ENCODE measurements at regions not wholly inside any gene's neighbourhood (a gene's known extent, or its start where the extent isn't known, plus 50 kb on each side); places are given as distances from the start of the nearest gene placed in this dataset.

DNA sequence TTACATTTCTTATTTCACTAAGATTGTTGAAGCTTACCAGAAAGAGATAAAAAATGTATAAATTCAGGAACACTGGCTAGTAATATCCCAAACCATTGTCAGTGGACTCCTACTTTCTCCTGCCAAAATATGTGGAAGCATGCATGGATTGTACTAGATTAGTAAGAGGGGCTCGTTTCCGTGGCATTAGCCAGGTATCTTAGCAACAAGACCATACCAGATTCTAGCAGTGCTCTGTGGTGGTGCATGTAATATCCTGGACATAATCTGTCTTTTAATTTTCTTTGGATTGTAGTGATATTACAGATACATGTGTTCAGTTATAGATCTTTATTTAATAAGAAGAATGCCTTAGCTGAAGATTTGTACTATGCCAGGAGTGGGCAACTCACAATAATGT lies 371.9 kb upstream of the PITX2 start (continued):
- TF ChIP-seq, protein P1, sequence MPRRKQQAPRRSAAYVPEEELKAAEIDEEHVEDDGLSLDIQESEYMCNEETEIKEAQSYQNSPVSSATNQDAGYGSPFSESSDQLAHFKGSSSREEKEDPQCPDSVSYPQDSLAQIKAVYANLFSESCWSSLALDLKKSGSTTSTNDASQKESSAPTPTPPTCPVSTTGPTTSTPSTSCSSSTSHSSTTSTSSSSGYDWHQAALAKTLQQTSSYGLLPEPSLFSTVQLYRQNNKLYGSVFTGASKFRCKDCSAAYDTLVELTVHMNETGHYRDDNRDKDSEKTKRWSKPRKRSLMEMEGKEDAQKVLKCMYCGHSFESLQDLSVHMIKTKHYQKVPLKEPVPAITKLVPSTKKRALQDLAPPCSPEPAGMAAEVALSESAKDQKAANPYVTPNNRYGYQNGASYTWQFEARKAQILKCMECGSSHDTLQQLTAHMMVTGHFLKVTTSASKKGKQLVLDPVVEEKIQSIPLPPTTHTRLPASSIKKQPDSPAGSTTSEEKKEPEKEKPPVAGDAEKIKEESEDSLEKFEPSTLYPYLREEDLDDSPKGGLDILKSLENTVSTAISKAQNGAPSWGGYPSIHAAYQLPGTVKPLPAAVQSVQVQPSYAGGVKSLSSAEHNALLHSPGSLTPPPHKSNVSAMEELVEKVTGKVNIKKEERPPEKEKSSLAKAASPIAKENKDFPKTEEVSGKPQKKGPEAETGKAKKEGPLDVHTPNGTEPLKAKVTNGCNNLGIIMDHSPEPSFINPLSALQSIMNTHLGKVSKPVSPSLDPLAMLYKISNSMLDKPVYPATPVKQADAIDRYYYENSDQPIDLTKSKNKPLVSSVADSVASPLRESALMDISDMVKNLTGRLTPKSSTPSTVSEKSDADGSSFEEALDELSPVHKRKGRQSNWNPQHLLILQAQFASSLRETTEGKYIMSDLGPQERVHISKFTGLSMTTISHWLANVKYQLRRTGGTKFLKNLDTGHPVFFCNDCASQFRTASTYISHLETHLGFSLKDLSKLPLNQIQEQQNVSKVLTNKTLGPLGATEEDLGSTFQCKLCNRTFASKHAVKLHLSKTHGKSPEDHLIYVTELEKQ (CRISPR knock-in tag; IDR thresholded peaks at IDR 0.05) = no peak
- no peak for TF ChIP-seq ZNF143 (CRISPR knock-in tag; IDR thresholded peaks at IDR 0.05)

DNA sequence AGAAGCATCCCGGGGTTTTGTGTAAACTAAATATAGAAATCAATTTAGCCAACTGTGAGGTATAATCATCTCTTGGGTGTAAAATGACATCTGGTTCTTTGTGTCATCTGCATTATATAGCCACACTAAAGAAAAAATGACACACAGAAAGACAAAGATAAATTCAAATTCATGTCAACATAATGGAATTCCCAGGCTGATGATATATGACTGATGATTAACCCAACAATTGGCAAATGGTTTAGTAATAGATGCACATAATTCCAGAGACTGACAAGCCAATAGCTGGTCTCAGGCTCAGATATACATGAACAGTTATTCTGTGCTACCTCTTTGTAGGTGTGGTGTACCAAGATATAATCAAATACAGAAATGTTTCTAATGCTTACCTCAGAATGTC lies 375.4 kb upstream of the PITX2 start:
- intact Hi-C loops (cut with micrococcal nuclease) = no loop called here
- no TSS peak for BruUV-seq (replicated peaks)
- Histone ChIP-seq H2AFZ (ENCODE audit: low read depth, low read length) (no peak overlapping the region), H3K27me3 (ENCODE audit: control insufficient read depth in 2 of 2, insufficient read depth in 2 of 2, low read length in 2 of 2) (no peaks in the 10 kb centered on the region), H3K9ac (ENCODE audit: insufficient read depth in 1 of 2, low read depth in 2 of 2, low read length in 2 of 2) (no peak overlapping the region), H3K4me2 (ENCODE audit: insufficient read depth, low read length) (no peak overlapping the region), H3K27ac (ENCODE audit: extremely low read depth, low read depth, low read length) (no peak overlapping the region), H3K9me3 (replicated peaks; ENCODE audit: control insufficient read depth, insufficient read depth, low read depth, low read length) (0 out of 2 replicates have a peak, but pooled peaks cover 1% of the 10 kb centered on the region), H3K4me3 (no peak overlapping the region), H3K4me1 (replicated peaks in 1 of 2; ENCODE audit: control insufficient read depth in 2 of 2, insufficient read depth in 2 of 2, low read length in 2 of 2) (no peaks in the 10 kb centered on the region), H4K20me1 (replicated peaks; ENCODE audit: control insufficient read depth, insufficient read depth, low read length) (no peaks in the 10 kb centered on the region), H3K9me1 (ENCODE audit: control insufficient read depth, insufficient read depth, low read length) (no peaks in the 10 kb centered on the region), H3K79me2 (ENCODE audit: control insufficient read depth, insufficient read depth, low read length) (no peaks in the 10 kb centered on the region), H3K36me3 (ENCODE audit: control insufficient read depth, insufficient read depth, low read length) (no peaks in the 10 kb centered on the region)
- FAIRE-seq (no peak), DNase-seq (ENCODE audit: extremely low read depth in 1 of 4, low spot score in 3 of 4) (no peak), ATAC-seq (no peak)
- WGBS (ENCODE audit: insufficient coverage, low coverage, missing lambda C conversion rate) = 0% methylated on average over 1 of the region's 1 CpG
- in situ Hi-C loops (cut with MboI) = no loop called here
- ChIA-PET POLR2A (no interaction called here), CTCF (ENCODE audit: low intra/inter-chr PET ratio) (no interaction called here)
- TF ChIP-seq ZNF3 (CRISPR knock-in tag; IDR thresholded peaks at IDR 0.05) = no peak
- no peak for TF ChIP-seq TAF15 (IDR thresholded peaks at IDR 0.05; ENCODE audit: low read depth, low read length)
- no peak for TF ChIP-seq KLF6 (CRISPR knock-in tag; IDR thresholded peaks at IDR 0.05; ENCODE audit: borderline replicate concordance)
- TF ChIP-seq ZNF224 (CRISPR knock-in tag; IDR thresholded peaks at IDR 0.05) = no peak
- no peak for TF ChIP-seq ZEB2 (IDR thresholded peaks at IDR 0.05)
- TF ChIP-seq NFIC (IDR thresholded peaks at IDR 0.05) = no peak
- no peak for TF ChIP-seq ZNF57 (CRISPR knock-in tag; IDR thresholded peaks at IDR 0.05)
- TF ChIP-seq, protein P2, sequence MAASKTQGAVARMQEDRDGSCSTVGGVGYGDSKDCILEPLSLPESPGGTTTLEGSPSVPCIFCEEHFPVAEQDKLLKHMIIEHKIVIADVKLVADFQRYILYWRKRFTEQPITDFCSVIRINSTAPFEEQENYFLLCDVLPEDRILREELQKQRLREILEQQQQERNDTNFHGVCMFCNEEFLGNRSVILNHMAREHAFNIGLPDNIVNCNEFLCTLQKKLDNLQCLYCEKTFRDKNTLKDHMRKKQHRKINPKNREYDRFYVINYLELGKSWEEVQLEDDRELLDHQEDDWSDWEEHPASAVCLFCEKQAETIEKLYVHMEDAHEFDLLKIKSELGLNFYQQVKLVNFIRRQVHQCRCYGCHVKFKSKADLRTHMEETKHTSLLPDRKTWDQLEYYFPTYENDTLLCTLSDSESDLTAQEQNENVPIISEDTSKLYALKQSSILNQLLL (CRISPR knock-in tag; IDR thresholded peaks at IDR 0.05; ENCODE audit: borderline replicate concordance) = no peak
- no peak for TF ChIP-seq ADNP (tag; IDR thresholded peaks at IDR 0.05)
- TF ChIP-seq HDAC6 (IDR thresholded peaks at IDR 0.05; ENCODE audit: low read depth, low read length) = no peak
- no peak for TF ChIP-seq ZNF79 (CRISPR knock-in tag; IDR thresholded peaks at IDR 0.05; ENCODE audit: low read depth)
- no peak for TF ChIP-seq ZNF384 (IDR thresholded peaks at IDR 0.05; ENCODE audit: low read depth, low read length)
- TF ChIP-seq RBM25 (IDR thresholded peaks at IDR 0.05; ENCODE audit: low read depth, low read length, severe bottlenecking) = no peak
- TF ChIP-seq SRF (CRISPR knock-in tag; IDR thresholded peaks at IDR 0.05) = no peak
- TF ChIP-seq, protein P3, sequence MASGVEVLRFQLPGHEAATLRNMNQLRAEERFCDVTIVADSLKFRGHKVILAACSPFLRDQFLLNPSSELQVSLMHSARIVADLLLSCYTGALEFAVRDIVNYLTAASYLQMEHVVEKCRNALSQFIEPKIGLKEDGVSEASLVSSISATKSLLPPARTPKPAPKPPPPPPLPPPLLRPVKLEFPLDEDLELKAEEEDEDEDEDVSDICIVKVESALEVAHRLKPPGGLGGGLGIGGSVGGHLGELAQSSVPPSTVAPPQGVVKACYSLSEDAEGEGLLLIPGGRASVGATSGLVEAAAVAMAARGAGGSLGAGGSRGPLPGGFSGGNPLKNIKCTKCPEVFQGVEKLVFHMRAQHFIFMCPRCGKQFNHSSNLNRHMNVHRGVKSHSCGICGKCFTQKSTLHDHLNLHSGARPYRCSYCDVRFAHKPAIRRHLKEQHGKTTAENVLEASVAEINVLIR (CRISPR knock-in tag; IDR thresholded peaks at IDR 0.05) = no peak
